ENCODE measurements at regions not wholly inside any gene's neighbourhood (a gene's known extent, or its start where the extent isn't known, plus 50 kb on each side); places are given as distances from the start of the nearest gene placed in this dataset.

GRCh38 chr2:138435701-138436100 is 65.9 kb upstream of the SPOPL start:
- H3K27ac ChIP-seq (ENCODE audit: low read depth, low read length), result no peak overlapping the region
- POLR2A ChIA-PET, result no interaction called here
- CTCF ChIA-PET, result interaction anchor here (0.7 to 1.3 kb wide), 2 partner anchors 53 to 61 kb away, joined by 3 read pairs; no protein-coding TSS in a partner anchor
- no peak overlapping the region for H3K4me3 ChIP-seq (ENCODE audit: low read depth, low read length)
- TF ChIP-seq, protein P1, sequence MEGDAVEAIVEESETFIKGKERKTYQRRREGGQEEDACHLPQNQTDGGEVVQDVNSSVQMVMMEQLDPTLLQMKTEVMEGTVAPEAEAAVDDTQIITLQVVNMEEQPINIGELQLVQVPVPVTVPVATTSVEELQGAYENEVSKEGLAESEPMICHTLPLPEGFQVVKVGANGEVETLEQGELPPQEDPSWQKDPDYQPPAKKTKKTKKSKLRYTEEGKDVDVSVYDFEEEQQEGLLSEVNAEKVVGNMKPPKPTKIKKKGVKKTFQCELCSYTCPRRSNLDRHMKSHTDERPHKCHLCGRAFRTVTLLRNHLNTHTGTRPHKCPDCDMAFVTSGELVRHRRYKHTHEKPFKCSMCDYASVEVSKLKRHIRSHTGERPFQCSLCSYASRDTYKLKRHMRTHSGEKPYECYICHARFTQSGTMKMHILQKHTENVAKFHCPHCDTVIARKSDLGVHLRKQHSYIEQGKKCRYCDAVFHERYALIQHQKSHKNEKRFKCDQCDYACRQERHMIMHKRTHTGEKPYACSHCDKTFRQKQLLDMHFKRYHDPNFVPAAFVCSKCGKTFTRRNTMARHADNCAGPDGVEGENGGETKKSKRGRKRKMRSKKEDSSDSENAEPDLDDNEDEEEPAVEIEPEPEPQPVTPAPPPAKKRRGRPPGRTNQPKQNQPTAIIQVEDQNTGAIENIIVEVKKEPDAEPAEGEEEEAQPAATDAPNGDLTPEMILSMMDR (IDR thresholded peaks at IDR 0.05; ENCODE audit: low read depth, low read length), result no peak
- H3K27me3 ChIP-seq (ENCODE audit: control insufficient read depth, insufficient read depth, low read length), result no peaks in the 10 kb centered on the region
- no peaks in the 10 kb centered on the region for H3K9me3 ChIP-seq (ENCODE audit: control insufficient read depth, insufficient read depth, low read length)
- DNase-seq (ENCODE audit: low read depth, low spot score), result no peak

DNA sequence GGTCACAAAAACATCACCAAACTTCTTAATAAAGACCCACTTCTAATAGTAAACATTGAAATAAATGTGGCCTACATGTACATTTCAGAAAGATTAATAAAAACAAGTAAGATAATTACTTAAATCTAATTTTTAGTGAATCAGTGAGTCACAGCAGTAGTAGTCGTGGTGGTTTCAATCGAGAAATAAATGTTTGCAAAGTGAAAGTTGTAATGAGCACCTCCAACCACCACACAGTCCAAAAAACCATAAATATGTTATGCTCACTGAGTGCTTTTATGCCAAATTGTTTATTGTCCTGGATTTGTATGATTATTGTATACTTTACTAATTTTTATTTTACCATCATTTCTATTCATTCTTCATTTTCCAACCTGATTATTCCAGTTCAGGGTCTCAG is 61.8 kb upstream of the SPOPL start:
- Histone ChIP-seq H3K9me3 (ENCODE audit: control insufficient read depth, insufficient read depth, low read length) (no peaks in the 10 kb centered on the region), H3K27ac (ENCODE audit: low read depth, low read length) (no peak overlapping the region), H3K27me3 (ENCODE audit: control insufficient read depth, insufficient read depth, low read length) (no peaks in the 10 kb centered on the region), H3K4me3 (ENCODE audit: low read depth, low read length) (no peak overlapping the region)
- ChIA-PET CTCF (no interaction called here), POLR2A (no interaction called here)
- DNase-seq (ENCODE audit: low read depth, low spot score), result no peak
- TF ChIP-seq, protein P1 (IDR thresholded peaks at IDR 0.05; ENCODE audit: low read depth, low read length), result no peak

GRCh38 chr2:138440759-138441158 is 60.8 kb upstream of the SPOPL start:
- CTCF ChIA-PET, result no interaction called here

DNA sequence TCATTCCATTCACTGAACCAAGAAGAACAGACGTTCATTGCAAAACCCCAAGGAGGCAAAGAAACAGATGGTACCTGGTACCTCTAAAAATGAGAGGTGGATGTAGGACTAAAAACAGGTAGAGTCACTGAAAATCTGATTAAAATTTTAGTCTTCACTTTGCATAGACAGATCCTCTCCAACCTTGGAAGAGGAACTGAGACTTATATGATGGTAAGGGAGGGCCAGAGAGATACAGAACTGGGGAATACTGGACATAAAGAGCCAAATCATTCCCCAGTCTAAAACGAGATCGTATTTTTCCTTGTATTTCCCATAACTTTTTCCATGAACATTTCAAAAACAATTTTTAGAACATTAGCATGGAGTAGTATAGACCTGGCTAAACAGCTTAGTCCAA is 59.7 kb upstream of the SPOPL start:
- no peak for DNase-seq (ENCODE audit: low read depth, low spot score)
- Histone ChIP-seq H3K27ac (ENCODE audit: low read depth, low read length) (no peak overlapping the region), H3K4me3 (ENCODE audit: low read depth, low read length) (no peak overlapping the region), H3K9me3 (ENCODE audit: control insufficient read depth, insufficient read depth, low read length) (no peaks in the 10 kb centered on the region), H3K27me3 (ENCODE audit: control insufficient read depth, insufficient read depth, low read length) (no peaks in the 10 kb centered on the region)
- TF ChIP-seq, protein P1 (IDR thresholded peaks at IDR 0.05; ENCODE audit: low read depth, low read length), result no peak
- ChIA-PET CTCF (no interaction called here), POLR2A (no interaction called here)

More at GRCh38 chr2:138440759-138441158, 60.8 kb upstream of the SPOPL start:
- POLR2A ChIA-PET, result no interaction called here
- DNase-seq (ENCODE audit: low read depth, low spot score), result no peak
- Histone ChIP-seq H3K27me3 (ENCODE audit: control insufficient read depth, insufficient read depth, low read length) (no peaks in the 10 kb centered on the region), H3K4me3 (ENCODE audit: low read depth, low read length) (no peak overlapping the region), H3K27ac (ENCODE audit: low read depth, low read length) (no peak overlapping the region), H3K9me3 (ENCODE audit: control insufficient read depth, insufficient read depth, low read length) (no peaks in the 10 kb centered on the region)
- TF ChIP-seq, protein P1 (IDR thresholded peaks at IDR 0.05; ENCODE audit: low read depth, low read length), result no peak

- no peak overlapping the region for H3K27ac ChIP-seq (ENCODE audit: low read depth, low read length)
- no peaks in the 10 kb centered on the region for H3K27me3 ChIP-seq (ENCODE audit: control insufficient read depth, insufficient read depth, low read length)
- CTCF ChIA-PET, result no interaction called here
- POLR2A ChIA-PET, result no interaction called here
- no peak overlapping the region for H3K4me3 ChIP-seq (ENCODE audit: low read depth, low read length)
- TF ChIP-seq, protein P1 (IDR thresholded peaks at IDR 0.05; ENCODE audit: low read depth, low read length), result no peak
- no peaks in the 10 kb centered on the region for H3K9me3 ChIP-seq (ENCODE audit: control insufficient read depth, insufficient read depth, low read length)
- no peak for DNase-seq (ENCODE audit: low read depth, low spot score)
Measured at GRCh38 chr2:138444411-138444810, 57.2 kb upstream of the SPOPL start.
